ENCODE measurements at regions not wholly inside any gene's neighbourhood (a gene's known extent, or its start where the extent isn't known, plus 50 kb on each side); places are given as distances from the start of the nearest gene placed in this dataset.

DNA sequence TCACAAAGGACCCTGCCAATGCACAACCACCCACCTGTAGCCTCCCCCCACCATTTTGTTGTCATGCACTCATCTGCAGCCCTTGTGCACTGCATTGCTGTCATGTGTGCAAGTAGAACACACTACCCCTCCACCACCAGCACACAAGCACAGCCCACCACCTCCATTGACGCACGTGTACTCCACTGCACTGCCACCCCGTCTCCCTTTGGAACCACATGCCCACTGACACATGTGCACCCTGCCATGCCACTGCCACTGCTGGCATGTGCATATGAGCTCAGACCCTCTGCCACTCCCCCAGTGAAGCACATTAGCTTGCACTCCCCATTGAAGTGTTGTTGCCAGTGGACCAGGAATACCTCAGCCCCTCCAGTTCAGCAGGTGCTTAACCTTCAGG lies 530.3 kb upstream of the ACO1 start:
- TF ChIP-seq, protein P1, sequence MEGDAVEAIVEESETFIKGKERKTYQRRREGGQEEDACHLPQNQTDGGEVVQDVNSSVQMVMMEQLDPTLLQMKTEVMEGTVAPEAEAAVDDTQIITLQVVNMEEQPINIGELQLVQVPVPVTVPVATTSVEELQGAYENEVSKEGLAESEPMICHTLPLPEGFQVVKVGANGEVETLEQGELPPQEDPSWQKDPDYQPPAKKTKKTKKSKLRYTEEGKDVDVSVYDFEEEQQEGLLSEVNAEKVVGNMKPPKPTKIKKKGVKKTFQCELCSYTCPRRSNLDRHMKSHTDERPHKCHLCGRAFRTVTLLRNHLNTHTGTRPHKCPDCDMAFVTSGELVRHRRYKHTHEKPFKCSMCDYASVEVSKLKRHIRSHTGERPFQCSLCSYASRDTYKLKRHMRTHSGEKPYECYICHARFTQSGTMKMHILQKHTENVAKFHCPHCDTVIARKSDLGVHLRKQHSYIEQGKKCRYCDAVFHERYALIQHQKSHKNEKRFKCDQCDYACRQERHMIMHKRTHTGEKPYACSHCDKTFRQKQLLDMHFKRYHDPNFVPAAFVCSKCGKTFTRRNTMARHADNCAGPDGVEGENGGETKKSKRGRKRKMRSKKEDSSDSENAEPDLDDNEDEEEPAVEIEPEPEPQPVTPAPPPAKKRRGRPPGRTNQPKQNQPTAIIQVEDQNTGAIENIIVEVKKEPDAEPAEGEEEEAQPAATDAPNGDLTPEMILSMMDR (conservative IDR thresholded peaks at IDR 0.05): no peak
- TF ChIP-seq EZH2 (IDR thresholded peaks at IDR 0.05; ENCODE audit: low read depth): no peak

Data from PC-9 (cell line).